ENCODE measurements at regions not wholly inside any gene's neighbourhood (a gene's known extent, or its start where the extent isn't known, plus 50 kb on each side); places are given as distances from the start of the nearest gene placed in this dataset.
A peak's percentile ranks its signal among the peaks of the same experiment; 100 is the strongest.

GRCh38 chr5:159571501-159572244 is 241.4 kb upstream of the IL12B start:
- H3K4me3 ChIP-seq (ENCODE audit: insufficient read depth, low read length): no peak overlapping the region
- DNase-seq (ENCODE audit: insufficient read length, low spot score, missing footprints): no peak
- H3K4me2 ChIP-seq (ENCODE audit: insufficient read depth, low read length): no peak overlapping the region
- no peaks in the 10 kb centered on the region for H3K79me2 ChIP-seq (ENCODE audit: insufficient read depth, low read length)
- no peaks in the 10 kb centered on the region for H3K4me1 ChIP-seq (ENCODE audit: insufficient read depth, low read length)
- H3K27me3 ChIP-seq (ENCODE audit: insufficient read depth, low read length): peaks cover under 1% of the 10 kb centered on the region
- H3K27ac ChIP-seq (ENCODE audit: low read depth, low read length): no peak overlapping the region
- TF ChIP-seq, protein P1, sequence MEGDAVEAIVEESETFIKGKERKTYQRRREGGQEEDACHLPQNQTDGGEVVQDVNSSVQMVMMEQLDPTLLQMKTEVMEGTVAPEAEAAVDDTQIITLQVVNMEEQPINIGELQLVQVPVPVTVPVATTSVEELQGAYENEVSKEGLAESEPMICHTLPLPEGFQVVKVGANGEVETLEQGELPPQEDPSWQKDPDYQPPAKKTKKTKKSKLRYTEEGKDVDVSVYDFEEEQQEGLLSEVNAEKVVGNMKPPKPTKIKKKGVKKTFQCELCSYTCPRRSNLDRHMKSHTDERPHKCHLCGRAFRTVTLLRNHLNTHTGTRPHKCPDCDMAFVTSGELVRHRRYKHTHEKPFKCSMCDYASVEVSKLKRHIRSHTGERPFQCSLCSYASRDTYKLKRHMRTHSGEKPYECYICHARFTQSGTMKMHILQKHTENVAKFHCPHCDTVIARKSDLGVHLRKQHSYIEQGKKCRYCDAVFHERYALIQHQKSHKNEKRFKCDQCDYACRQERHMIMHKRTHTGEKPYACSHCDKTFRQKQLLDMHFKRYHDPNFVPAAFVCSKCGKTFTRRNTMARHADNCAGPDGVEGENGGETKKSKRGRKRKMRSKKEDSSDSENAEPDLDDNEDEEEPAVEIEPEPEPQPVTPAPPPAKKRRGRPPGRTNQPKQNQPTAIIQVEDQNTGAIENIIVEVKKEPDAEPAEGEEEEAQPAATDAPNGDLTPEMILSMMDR (IDR thresholded peaks at IDR 0.05; ENCODE audit: extremely low read depth, low read depth, low read length): no peak
- no peaks in the 10 kb centered on the region for H4K20me1 ChIP-seq (ENCODE audit: insufficient read depth, low read length)
- no peak overlapping the region for H2AFZ ChIP-seq (ENCODE audit: low read length)
- H3K36me3 ChIP-seq (ENCODE audit: insufficient read depth, low read length): no peaks in the 10 kb centered on the region
- H3K9me3 ChIP-seq (ENCODE audit: low read depth, low read length): no peaks in the 10 kb centered on the region

DNA sequence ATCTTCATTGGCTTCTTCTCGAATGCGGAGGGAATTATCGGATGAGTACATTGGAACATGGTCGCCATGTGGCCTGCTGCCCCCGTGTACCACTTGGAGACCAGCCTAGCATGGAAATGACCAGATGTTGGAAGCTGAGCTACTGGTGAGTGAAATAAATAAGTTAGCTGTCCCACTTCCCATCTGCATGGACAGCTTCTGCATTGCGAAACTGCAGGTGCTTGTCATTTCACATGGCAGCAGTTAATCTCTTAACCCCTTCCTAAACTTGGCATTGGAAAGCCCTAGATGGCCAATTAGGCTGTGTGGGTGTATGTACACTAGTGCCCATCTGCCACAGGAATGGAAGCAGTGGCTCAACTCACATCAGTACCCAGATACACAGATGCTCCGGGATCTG is 246.6 kb upstream of the IL12B start:
- Histone ChIP-seq H3K4me3 (ENCODE audit: insufficient read depth, low read length) (no peak overlapping the region), H3K27ac (ENCODE audit: low read depth, low read length) (no peak overlapping the region), H3K36me3 (ENCODE audit: insufficient read depth, low read length) (no peaks in the 10 kb centered on the region), H3K9me3 (ENCODE audit: low read depth, low read length) (no peaks in the 10 kb centered on the region), H3K79me2 (ENCODE audit: insufficient read depth, low read length) (no peaks in the 10 kb centered on the region), H4K20me1 (ENCODE audit: insufficient read depth, low read length) (no peaks in the 10 kb centered on the region), H3K4me1 (ENCODE audit: insufficient read depth, low read length) (peaks cover 5% of the 10 kb centered on the region), H3K4me2 (ENCODE audit: insufficient read depth, low read length) (no peak overlapping the region), H3K27me3 (ENCODE audit: insufficient read depth, low read length) (no peaks in the 10 kb centered on the region), H2AFZ (ENCODE audit: low read length) (no peak overlapping the region)
- DNase-seq (ENCODE audit: insufficient read length, low spot score, missing footprints): no peak
- TF ChIP-seq, protein P1 (IDR thresholded peaks at IDR 0.05; ENCODE audit: extremely low read depth, low read depth, low read length): no peak

DNA sequence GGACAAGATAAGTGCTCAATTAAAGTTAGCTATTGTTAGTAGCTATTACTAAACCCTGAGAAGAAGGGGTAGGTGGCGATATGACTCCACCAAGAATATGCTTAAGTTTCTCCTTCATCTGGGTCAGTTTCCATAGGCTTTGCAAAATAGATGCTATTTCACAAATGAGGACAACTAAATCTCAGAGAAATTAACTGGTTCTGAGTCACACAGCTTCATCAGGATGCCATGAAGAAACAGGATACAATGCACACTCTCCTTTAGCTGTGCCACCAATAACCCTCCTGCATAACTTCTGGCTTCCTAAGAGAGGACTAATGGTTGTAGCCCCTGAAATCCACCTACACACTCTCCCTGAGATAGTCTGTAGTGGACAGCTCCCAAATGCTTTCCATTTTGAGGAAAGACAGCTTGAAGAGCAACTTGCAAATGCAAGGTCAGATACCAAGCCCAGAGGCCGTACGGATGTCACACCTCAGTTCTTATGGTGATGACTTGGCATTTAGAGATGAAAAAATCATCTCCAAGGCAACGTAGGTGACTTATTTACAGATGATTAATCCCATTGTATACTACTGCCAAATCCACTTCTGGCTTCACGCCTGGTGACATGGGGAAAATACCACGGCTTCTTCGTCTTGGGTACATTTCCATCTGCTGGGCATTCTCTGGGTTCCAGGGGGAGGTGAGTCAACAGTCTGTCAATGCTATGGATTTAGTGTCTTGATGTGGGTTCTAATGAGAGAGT is 251.4 kb upstream of the IL12B start:
- Histone ChIP-seq H4K20me1 (ENCODE audit: insufficient read depth, low read length) (no peaks in the 10 kb centered on the region), H3K79me2 (ENCODE audit: insufficient read depth, low read length) (no peaks in the 10 kb centered on the region), H3K36me3 (ENCODE audit: insufficient read depth, low read length) (no peaks in the 10 kb centered on the region), H2AFZ (ENCODE audit: low read length) (no peak overlapping the region), H3K4me3 (ENCODE audit: insufficient read depth, low read length) (no peak overlapping the region), H3K27ac (ENCODE audit: low read depth, low read length) (peak overlapping the region; percentile 55), H3K4me1 (ENCODE audit: insufficient read depth, low read length) (peaks cover 21% of the 10 kb centered on the region), H3K4me2 (ENCODE audit: insufficient read depth, low read length) (peak overlapping the region; percentile 8), H3K9me3 (ENCODE audit: low read depth, low read length) (no peaks in the 10 kb centered on the region), H3K27me3 (ENCODE audit: insufficient read depth, low read length) (no peaks in the 10 kb centered on the region)
- TF ChIP-seq, protein P1 (IDR thresholded peaks at IDR 0.05; ENCODE audit: extremely low read depth, low read depth, low read length): peak; percentile 26
- peak; percentile 50 for DNase-seq (ENCODE audit: insufficient read length, low spot score, missing footprints)

All from osteoblast (primary cell).